Sigmoid colon (tissue), 4 donors: ENCODE measurements at regions not wholly inside any gene's neighbourhood (a gene's known extent, or its start where the extent isn't known, plus 50 kb on each side); places are given as distances from the start of the nearest gene placed in this dataset.
"Not testable (repeated sequence)": the region's sequence is repeated elsewhere in the genome, so short reads cannot be mapped to it uniquely, and the experiment has no call there.

Source experiments
- EP300 ChIP-seq, 4 donors: sonication (generic); formaldehyde crosslinking; IDR thresholded peaks; one replicate each; pipeline ENCODE4 v1.6.1; 2017; ENCODE audit warnings: antibody characterized with exemption in 4 of 4
- POLR2A ChIP-seq, 2 donors: fragments of 450-650 bp; IDR thresholded peaks; one replicate each; pipeline ENCODE4 v1.6.1; 2016; ENCODE audit warnings: antibody characterized with exemption in 2 of 2, mild to moderate bottlenecking in 2 of 2, moderate library complexity in 2 of 2
- POLR2AphosphoS5 ChIP-seq, 4 donors: sonication (generic); formaldehyde crosslinking; IDR thresholded peaks; one replicate each; pipeline ENCODE4 v1.6.1; 2017; ENCODE audit warnings: antibody characterized with exemption in 4 of 4
- TF ChIP-seq, protein P1 (sequence below), 4 experiments: fragments of 450-650 bp in 3 of 4; fragments of 200-600 bp in 1 of 4; IDR thresholded peaks; one replicate each; pipeline ENCODE4 v1.5.1; 2016 to 2019; ENCODE audit warnings: antibody characterized with exemption in 4 of 4, mild to moderate bottlenecking in 3 of 4, moderate library complexity in 2 of 4

DNA sequence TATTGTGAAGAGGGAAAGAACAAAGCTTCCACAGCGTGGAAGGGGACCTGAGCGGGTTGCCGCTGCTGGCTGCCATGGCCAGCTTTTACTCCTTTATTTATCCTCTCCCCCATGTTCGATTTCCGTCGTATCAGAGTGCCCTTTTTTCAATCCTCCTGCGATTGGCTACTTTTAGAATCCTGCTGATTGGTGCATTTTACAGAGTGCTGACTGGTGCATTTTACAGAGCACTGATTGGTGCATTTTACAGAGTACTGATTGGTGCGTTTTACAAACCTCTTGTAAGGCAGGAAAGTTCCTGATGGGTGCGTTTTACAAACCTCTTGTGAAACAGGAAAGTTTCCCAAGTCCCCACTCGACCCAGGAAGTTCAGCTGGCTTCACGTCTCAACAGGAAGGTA lies 381.7 kb upstream of the ATP10A start:
- not testable (repeated sequence) for TF ChIP-seq POLR2AphosphoS5, POLR2A, EP300 (IDR thresholded peaks at IDR 0.05)
- TF ChIP-seq, protein P1, sequence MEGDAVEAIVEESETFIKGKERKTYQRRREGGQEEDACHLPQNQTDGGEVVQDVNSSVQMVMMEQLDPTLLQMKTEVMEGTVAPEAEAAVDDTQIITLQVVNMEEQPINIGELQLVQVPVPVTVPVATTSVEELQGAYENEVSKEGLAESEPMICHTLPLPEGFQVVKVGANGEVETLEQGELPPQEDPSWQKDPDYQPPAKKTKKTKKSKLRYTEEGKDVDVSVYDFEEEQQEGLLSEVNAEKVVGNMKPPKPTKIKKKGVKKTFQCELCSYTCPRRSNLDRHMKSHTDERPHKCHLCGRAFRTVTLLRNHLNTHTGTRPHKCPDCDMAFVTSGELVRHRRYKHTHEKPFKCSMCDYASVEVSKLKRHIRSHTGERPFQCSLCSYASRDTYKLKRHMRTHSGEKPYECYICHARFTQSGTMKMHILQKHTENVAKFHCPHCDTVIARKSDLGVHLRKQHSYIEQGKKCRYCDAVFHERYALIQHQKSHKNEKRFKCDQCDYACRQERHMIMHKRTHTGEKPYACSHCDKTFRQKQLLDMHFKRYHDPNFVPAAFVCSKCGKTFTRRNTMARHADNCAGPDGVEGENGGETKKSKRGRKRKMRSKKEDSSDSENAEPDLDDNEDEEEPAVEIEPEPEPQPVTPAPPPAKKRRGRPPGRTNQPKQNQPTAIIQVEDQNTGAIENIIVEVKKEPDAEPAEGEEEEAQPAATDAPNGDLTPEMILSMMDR (IDR thresholded peaks at IDR 0.05): not testable (repeated sequence)
